ENCODE measurements at regions not wholly inside any gene's neighbourhood (a gene's known extent, or its start where the extent isn't known, plus 50 kb on each side); places are given as distances from the start of the nearest gene placed in this dataset.
"Not testable (repeated sequence)": the region's sequence is repeated elsewhere in the genome, so short reads cannot be mapped to it uniquely, and the experiment has no call there.

GRCh38 chr21:32073190-32073589 is 200.4 kb downstream of the HUNK start:
- no peak overlapping the region for H3K4me3 Mint-ChIP-seq
- H3K79me2 ChIP-seq (replicated peaks; ENCODE audit: insufficient read depth) = no peaks in the 10 kb centered on the region
- no peaks in the 10 kb centered on the region for H3K9me2 ChIP-seq (ENCODE audit: insufficient read depth)
- H3K27ac Mint-ChIP-seq = no peak overlapping the region
- H2AFZ ChIP-seq = no peak overlapping the region
- H3K4me1 ChIP-seq (ENCODE audit: insufficient read depth) = 0 out of 2 replicates have a peak, but pooled peaks cover 3% of the 10 kb centered on the region
- no peak overlapping the region for H3K4me3 ChIP-seq
- TF ChIP-seq ZNF331 (CRISPR knock-in tag; IDR thresholded peaks at IDR 0.05; ENCODE audit: low read depth) (no peak), EZH2phosphoT487 (IDR thresholded peaks at IDR 0.05; ENCODE audit: unreplicated experiment) (no peak), POLR2AphosphoS5 (IDR thresholded peaks at IDR 0.05; ENCODE audit: low read depth) (no peak), ZNF114 (CRISPR knock-in tag; IDR thresholded peaks at IDR 0.05) (no peak), ZNF462 (CRISPR knock-in tag; IDR thresholded peaks at IDR 0.05) (no peak), NANOG (IDR thresholded peaks at IDR 0.05; ENCODE audit: borderline replicate concordance) (no peak)
- no peaks in the 10 kb centered on the region for H3F3A ChIP-seq (replicated peaks; ENCODE audit: low read depth)
- no peaks in the 10 kb centered on the region for H3K36me3 ChIP-seq (ENCODE audit: insufficient read depth)
- H3K4me2 ChIP-seq = no peak overlapping the region
- H3K36me3 Mint-ChIP-seq (ENCODE audit: low read depth) = no peaks in the 10 kb centered on the region; the same call in 2 of the 3 replicates
- no peaks in the 10 kb centered on the region for H3K9me3 Mint-ChIP-seq
- H3K27me3 Mint-ChIP-seq (ENCODE audit: insufficient read depth, low read depth, poor library complexity) = peaks cover 6% of the 10 kb centered on the region
- H3K27ac ChIP-seq (ENCODE audit: low read depth) = no peak overlapping the region
- DNase-seq (ENCODE audit: low spot score) = no peak
- ATAC-seq = no peak
- no peaks in the 10 kb centered on the region for H3K27me3 ChIP-seq (ENCODE audit: insufficient read depth)
- no peaks in the 10 kb centered on the region for H4K20me1 ChIP-seq (replicated peaks; ENCODE audit: insufficient read depth)
- H3K4me1 Mint-ChIP-seq = peaks cover 5% of the 10 kb centered on the region; the same call in 1 of the 3 replicates

GRCh38 chr21:32071620-32072019 is 198.8 kb downstream of the HUNK start:
- ATAC-seq; H3K9me3 Mint-ChIP-seq; H3K27ac Mint-ChIP-seq; H3K27me3 ChIP-seq (ENCODE audit: insufficient read depth); H3K4me3 ChIP-seq; H3K27me3 Mint-ChIP-seq (ENCODE audit: insufficient read depth, low read depth, poor library complexity); H3K4me1 Mint-ChIP-seq; H3F3A ChIP-seq (replicated peaks; ENCODE audit: low read depth); H3K27ac ChIP-seq (ENCODE audit: low read depth); H3K4me2 ChIP-seq; H3K36me3 ChIP-seq (ENCODE audit: insufficient read depth); H3K9me2 ChIP-seq (ENCODE audit: insufficient read depth); H2AFZ ChIP-seq; H3K4me1 ChIP-seq (ENCODE audit: insufficient read depth); DNase-seq (ENCODE audit: low spot score); H4K20me1 ChIP-seq (replicated peaks; ENCODE audit: insufficient read depth); H3K79me2 ChIP-seq (replicated peaks; ENCODE audit: insufficient read depth); H3K4me3 Mint-ChIP-seq; H3K36me3 Mint-ChIP-seq (ENCODE audit: low read depth): not testable (repeated sequence)
